Tibial artery (tissue), 4 donors: ENCODE measurements at regions not wholly inside any gene's neighbourhood (a gene's known extent, or its start where the extent isn't known, plus 50 kb on each side); places are given as distances from the start of the nearest gene placed in this dataset.
"Not testable (repeated sequence)": the region's sequence is repeated elsewhere in the genome, so short reads cannot be mapped to it uniquely, and the experiment has no call there.

Experiments
- DNase-seq, 2 donors: peaks; one replicate each; pipeline ENCODE4 v3.0.0-alpha.2; 2019
- H3K27ac ChIP-seq, 2 donors: fragments of 200-600 bp; sonication (generic) in 1 of 2; 1 replicate in 1 of 2; 2 replicates in 1 of 2; pipeline ENCODE4 v1.5.1; 2018 to 2019; ENCODE audit warnings: mild to moderate bottlenecking in 1 of 2
- H3K27me3 ChIP-seq, 2 donors: fragments of 200-600 bp; sonication (generic) in 1 of 2; one replicate each; pipeline versions ENCODE4 v1.5.1 to v1.6.0; 2016 to 2019
- H3K36me3 ChIP-seq, 3 donors: fragments of 200-600 bp; sonication (generic) in 2 of 3; one replicate each; pipeline ENCODE4 v1.5.1; 2016 to 2019; ENCODE audit warnings: mild to moderate bottlenecking in 2 of 3
- H3K4me1 ChIP-seq, 4 donors: fragments of 200-600 bp; sonication (generic) in 2 of 4; 1 replicate in 3 of 4; 2 replicates in 1 of 4; pipeline ENCODE4 v1.5.1; 2016 to 2019
- H3K4me3 ChIP-seq, 2 donors: fragments of 200-600 bp; sonication (generic) in 1 of 2; 1 replicate in 1 of 2; 2 replicates in 1 of 2; pipeline ENCODE4 v1.5.1; 2018 to 2019; ENCODE audit warnings: mild to moderate bottlenecking in 2 of 2
- H3K9me3 ChIP-seq, 3 donors: fragments of 200-600 bp; sonication (generic) in 1 of 3; one replicate each; pipeline ENCODE4 v1.5.1; 2016 to 2019
- intact Hi-C: fragments of 100-400 bp; cut with DNase I; formaldehyde crosslinking; loops from one replicate; pipeline ENCODE4 v1.15.0; 2023; ENCODE audit warnings: low total_unique reads
- TF ChIP-seq, protein P1 (sequence below), 2 experiments: fragments of 200-600 bp in 1 of 2; fragments of 450-650 bp in 1 of 2; IDR thresholded peaks; one replicate each; pipeline ENCODE4 v1.5.1; 2017 to 2019; ENCODE audit warnings: antibody characterized with exemption in 2 of 2, mild to moderate bottlenecking in 1 of 2, moderate library complexity in 1 of 2

DNA sequence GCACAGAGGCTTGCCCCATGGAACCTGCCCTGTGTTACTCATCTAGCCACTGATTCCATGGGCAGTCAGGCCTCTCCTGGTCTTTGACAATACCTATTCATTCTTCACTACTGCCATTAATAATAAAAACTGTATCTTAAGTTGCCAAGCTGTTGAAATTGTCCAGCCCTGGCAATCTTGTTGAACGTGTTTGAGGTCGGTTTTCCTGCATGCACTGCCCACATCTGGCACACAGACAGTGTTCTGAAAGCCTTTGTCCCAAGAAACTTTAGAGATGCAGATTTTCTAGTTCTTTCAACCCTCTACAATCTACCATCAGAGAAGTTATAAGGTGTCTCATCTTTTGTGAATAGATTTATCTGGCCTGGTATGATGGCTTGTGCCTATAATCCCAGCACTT is 567.2 kb upstream of the NECTIN3 start:
- Histone ChIP-seq H3K9me3 (peaks cover 0 to 4% (median 0%) of the 10 kb centered on the region in 3 donors), H3K4me3 (no peak overlapping the region), H3K27ac (no peak overlapping the region), H3K36me3 (no peaks in the 10 kb centered on the region), H3K27me3 (no peaks in the 10 kb centered on the region), H3K4me1 (no peaks in the 10 kb centered on the region)
- TF ChIP-seq, protein P1, sequence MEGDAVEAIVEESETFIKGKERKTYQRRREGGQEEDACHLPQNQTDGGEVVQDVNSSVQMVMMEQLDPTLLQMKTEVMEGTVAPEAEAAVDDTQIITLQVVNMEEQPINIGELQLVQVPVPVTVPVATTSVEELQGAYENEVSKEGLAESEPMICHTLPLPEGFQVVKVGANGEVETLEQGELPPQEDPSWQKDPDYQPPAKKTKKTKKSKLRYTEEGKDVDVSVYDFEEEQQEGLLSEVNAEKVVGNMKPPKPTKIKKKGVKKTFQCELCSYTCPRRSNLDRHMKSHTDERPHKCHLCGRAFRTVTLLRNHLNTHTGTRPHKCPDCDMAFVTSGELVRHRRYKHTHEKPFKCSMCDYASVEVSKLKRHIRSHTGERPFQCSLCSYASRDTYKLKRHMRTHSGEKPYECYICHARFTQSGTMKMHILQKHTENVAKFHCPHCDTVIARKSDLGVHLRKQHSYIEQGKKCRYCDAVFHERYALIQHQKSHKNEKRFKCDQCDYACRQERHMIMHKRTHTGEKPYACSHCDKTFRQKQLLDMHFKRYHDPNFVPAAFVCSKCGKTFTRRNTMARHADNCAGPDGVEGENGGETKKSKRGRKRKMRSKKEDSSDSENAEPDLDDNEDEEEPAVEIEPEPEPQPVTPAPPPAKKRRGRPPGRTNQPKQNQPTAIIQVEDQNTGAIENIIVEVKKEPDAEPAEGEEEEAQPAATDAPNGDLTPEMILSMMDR (IDR thresholded peaks at IDR 0.05) = no peak
- no peak for DNase-seq
- intact Hi-C loops = no loop called here

DNA sequence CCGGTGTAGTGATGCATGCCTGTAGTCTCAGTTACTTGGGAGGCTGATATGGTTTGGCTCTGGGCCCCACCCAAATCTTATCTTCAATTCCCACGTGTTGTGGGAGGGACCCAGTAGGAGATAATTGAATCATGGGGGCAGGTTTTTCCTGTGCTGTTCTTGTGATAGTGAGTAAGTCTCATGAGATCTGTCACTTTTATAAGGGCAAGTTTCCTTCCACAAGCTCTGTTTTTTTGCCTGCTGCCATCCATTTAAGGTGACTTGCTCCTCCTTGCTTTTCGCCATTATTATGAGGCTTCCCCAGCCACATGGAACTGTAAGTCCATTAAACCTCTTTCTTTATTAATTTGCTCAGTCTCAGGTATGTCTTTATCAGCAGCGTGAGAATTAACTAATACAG is 566.7 kb upstream of the NECTIN3 start:
- Histone ChIP-seq H3K4me3 (no peak overlapping the region), H3K36me3 (no peaks in the 10 kb centered on the region), H3K9me3 (peaks cover 0 to 4% (median 0%) of the 10 kb centered on the region in 3 donors), H3K27ac (no peak overlapping the region), H3K27me3 (no peaks in the 10 kb centered on the region), H3K4me1 (no peaks in the 10 kb centered on the region)
- intact Hi-C loops = no loop called here
- no peak for DNase-seq
- TF ChIP-seq, protein P1 (IDR thresholded peaks at IDR 0.05) = no peak

DNA sequence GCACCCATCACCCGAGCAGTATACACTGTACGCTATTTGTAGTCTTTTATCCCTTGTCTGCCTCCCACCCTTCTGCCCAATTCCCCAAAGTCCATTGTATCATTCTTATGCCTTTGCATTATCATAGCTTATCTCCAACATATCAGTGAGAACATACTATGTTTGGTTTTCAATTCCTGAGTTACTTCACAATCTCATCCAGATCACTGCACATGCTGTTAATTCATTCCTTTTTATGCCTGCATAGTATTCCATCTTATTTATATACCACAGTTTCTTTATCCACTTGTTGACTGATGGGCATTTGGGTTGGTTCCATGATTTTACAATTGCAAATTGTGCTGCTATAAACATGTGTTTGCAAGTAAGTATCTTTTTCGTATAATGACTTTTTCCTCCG is 564.7 kb upstream of the NECTIN3 start:
- no peak overlapping the region for H3K27ac ChIP-seq
- no peaks in the 10 kb centered on the region for H3K4me1 ChIP-seq
- intact Hi-C loops = no loop called here
- no peak overlapping the region for H3K4me3 ChIP-seq
- peaks cover 0 to 4% (median 0%) of the 10 kb centered on the region in 3 donors for H3K9me3 ChIP-seq
- H3K36me3 ChIP-seq = no peaks in the 10 kb centered on the region
- TF ChIP-seq, protein P1 (IDR thresholded peaks at IDR 0.05) = no peak
- no peak for DNase-seq
- no peaks in the 10 kb centered on the region for H3K27me3 ChIP-seq

DNA sequence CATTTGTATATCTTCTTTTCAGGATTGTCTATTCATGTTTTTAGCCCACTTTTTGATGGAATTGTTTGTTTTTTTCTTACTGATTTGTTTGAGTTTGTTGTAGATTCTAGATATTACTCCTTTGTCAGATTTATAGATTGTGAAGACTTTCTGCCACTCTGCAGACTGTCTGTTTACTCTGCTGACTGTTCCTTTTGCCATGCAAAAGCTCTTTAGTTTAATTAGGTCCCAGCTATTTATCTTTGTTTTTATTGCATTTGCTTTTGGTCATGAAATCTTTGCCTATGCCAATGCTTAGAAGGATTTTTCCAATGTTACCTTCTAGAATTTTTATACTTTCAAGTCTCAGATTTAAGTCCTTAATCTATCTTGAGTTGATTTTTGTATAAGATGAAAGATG is 564.0 kb upstream of the NECTIN3 start:
- H3K4me1 ChIP-seq, H3K9me3 ChIP-seq, intact Hi-C loops, H3K27ac ChIP-seq, H3K4me3 ChIP-seq, H3K27me3 ChIP-seq, H3K36me3 ChIP-seq, DNase-seq: not testable (repeated sequence)

DNA sequence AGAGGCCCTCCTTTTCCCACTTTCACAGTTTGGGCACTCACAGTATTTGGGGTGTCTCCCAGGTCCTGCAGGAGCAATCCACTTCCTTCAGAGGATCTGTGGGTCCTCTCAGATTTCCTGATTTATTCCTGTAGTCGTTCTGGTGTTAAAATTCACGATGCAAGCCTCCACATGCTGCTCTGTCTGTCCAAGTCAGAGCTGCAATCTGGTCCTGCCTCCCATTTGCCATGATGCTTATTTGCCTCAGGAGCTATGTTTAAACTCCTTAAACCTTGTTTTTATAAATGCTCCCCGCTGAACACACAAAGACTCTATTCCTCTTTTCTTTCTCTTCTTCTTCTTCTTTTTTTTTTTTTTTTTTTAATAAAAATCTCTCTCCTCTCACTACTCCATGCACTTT is 558.7 kb upstream of the NECTIN3 start:
- Histone ChIP-seq H3K4me3 (no peak overlapping the region), H3K9me3 (peaks cover 0 to 1% (median 0%) of the 10 kb centered on the region in 3 donors), H3K4me1 (no peaks in the 10 kb centered on the region), H3K27ac (no peak overlapping the region), H3K27me3 (no peaks in the 10 kb centered on the region), H3K36me3 (no peaks in the 10 kb centered on the region)
- TF ChIP-seq, protein P1 (IDR thresholded peaks at IDR 0.05) = no peak
- DNase-seq = no peak
- intact Hi-C loops = no loop called here

DNA sequence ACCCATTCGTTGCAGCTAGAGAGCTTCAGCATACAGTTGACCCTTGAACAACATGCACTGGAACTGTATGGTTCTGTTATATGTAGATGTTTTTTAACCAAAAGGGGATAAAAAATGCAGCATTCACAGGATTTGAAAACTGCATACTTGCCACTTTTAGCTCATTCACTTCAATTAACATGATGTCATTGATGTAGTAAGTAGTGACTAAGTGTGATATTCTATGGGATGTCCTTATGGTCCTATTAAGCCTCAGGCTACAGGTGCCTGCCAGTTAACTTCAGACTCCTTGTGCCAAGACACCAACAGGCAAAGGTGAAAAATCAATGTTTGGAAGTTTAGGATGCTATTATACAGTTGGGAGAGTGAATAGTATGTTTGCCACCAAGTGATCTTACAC is 553.6 kb upstream of the NECTIN3 start:
- no peaks in the 10 kb centered on the region for H3K36me3 ChIP-seq
- peaks cover 0 to 26% (median 3%) of the 10 kb centered on the region in 4 donors for H3K4me1 ChIP-seq
- H3K27me3 ChIP-seq = no peaks in the 10 kb centered on the region
- intact Hi-C loops = no loop called here
- no peak overlapping the region for H3K27ac ChIP-seq
- TF ChIP-seq, protein P1 (IDR thresholded peaks at IDR 0.05) = no peak
- no peaks in the 10 kb centered on the region for H3K9me3 ChIP-seq
- H3K4me3 ChIP-seq = no peak overlapping the region
- DNase-seq = no peak
